H9 (cell line): ENCODE measurements at regions not wholly inside any gene's neighbourhood (a gene's known extent, or its start where the extent isn't known, plus 50 kb on each side); places are given as distances from the start of the nearest gene placed in this dataset.

Experiments used
- DNase-seq: peaks from one replicate; pipeline ENCODE4 v3.0.0-alpha.2; 2017
- H2AFZ ChIP-seq: one replicate; pipeline ENCODE4 v1.6.1; 2013; ENCODE audit warnings: mild to moderate bottlenecking, low read length, control low read depth, moderate library complexity
- H2AK5ac ChIP-seq: 2 replicates; pipeline ENCODE4 v1.6.1; 2013; ENCODE audit warnings: low read length, control low read depth, mixed read lengths; ENCODE audit not compliant: insufficient read length
- H2BK120ac ChIP-seq: one replicate; pipeline ENCODE4 v1.6.1; 2013; ENCODE audit warnings: low read depth, mild to moderate bottlenecking, low read length, control low read depth, inconsistent platforms; ENCODE audit not compliant: poor library complexity, severe bottlenecking
- H2BK12ac ChIP-seq: 2 replicates; pipeline ENCODE4 v1.6.1; 2013; ENCODE audit warnings: low read length, control low read depth, mixed read lengths, low read depth; ENCODE audit not compliant: insufficient read length
- H2BK15ac ChIP-seq: 2 replicates; pipeline ENCODE4 v1.6.1; 2013; ENCODE audit warnings: low read depth, low read length, control low read depth
- H2BK20ac ChIP-seq: one replicate; pipeline ENCODE4 v1.6.1; 2013; ENCODE audit warnings: low read depth, mild to moderate bottlenecking, low read length, control low read depth, inconsistent platforms; ENCODE audit not compliant: poor library complexity, severe bottlenecking
- H2BK5ac ChIP-seq: 2 replicates; pipeline ENCODE4 v1.6.1; 2013; ENCODE audit warnings: low read length, control low read depth, mixed read lengths; ENCODE audit not compliant: insufficient read length
- H3K14ac ChIP-seq: 2 replicates; pipeline ENCODE4 v1.6.1; 2013; ENCODE audit warnings: low read length, control low read depth; ENCODE audit not compliant: insufficient read depth
- H3K18ac ChIP-seq: 2 replicates; pipeline ENCODE4 v1.6.1; 2013; ENCODE audit warnings: low read depth, mild to moderate bottlenecking, mixed read lengths, low read length, control low read depth; ENCODE audit not compliant: insufficient read length
- H3K23ac ChIP-seq: 2 replicates; pipeline ENCODE4 v1.6.1; 2013; ENCODE audit warnings: low read length, control low read depth, mixed read lengths, low read depth; ENCODE audit not compliant: insufficient read length
- H3K23me2 ChIP-seq: 2 replicates; pipeline ENCODE4 v1.6.1; 2013; ENCODE audit warnings: low read depth, mild to moderate bottlenecking, mixed read lengths, low read length, control low read depth; ENCODE audit not compliant: insufficient read length, poor library complexity, severe bottlenecking
- H3K27ac ChIP-seq: 2 replicates; pipeline ENCODE4 v1.5.1; 2013; ENCODE audit warnings: low read length, control low read depth, mixed read lengths, low read depth; ENCODE audit not compliant: insufficient read length
- H3K27me3 ChIP-seq: 2 replicates; pipeline ENCODE4 v1.6.1; 2013; ENCODE audit warnings: low read length, control low read depth, inconsistent platforms; ENCODE audit not compliant: insufficient read depth
- H3K4ac ChIP-seq: 2 replicates; pipeline ENCODE4 v1.6.1; 2013; ENCODE audit warnings: low read depth, mild to moderate bottlenecking, control low read depth, inconsistent platforms, low read length, moderate library complexity
- H3K4me1 ChIP-seq: 2 replicates; pipeline ENCODE4 v1.6.1; 2013; ENCODE audit warnings: low read length, control low read depth, inconsistent platforms; ENCODE audit not compliant: insufficient read depth
- H3K4me2 ChIP-seq: 2 replicates; pipeline ENCODE4 v1.6.1; 2013; ENCODE audit warnings: low read length, control low read depth, mixed read lengths; ENCODE audit not compliant: insufficient read length, insufficient read depth
- H3K56ac ChIP-seq: 2 replicates; pipeline ENCODE4 v1.6.1; 2013; ENCODE audit warnings: low read depth, mild to moderate bottlenecking, mixed read lengths, low read length, control low read depth; ENCODE audit not compliant: insufficient read length
- H3K79me1 ChIP-seq: 2 replicates; pipeline ENCODE4 v1.6.1; 2013; ENCODE audit warnings: low read depth, mild to moderate bottlenecking, moderate library complexity, low read length, control low read depth, inconsistent platforms; ENCODE audit not compliant: insufficient read depth, poor library complexity, severe bottlenecking
- H3K79me2 ChIP-seq: 2 replicates; pipeline ENCODE4 v1.6.1; 2013; ENCODE audit warnings: low read length, control low read depth, inconsistent platforms; ENCODE audit not compliant: insufficient read depth
- H3K9ac ChIP-seq: 2 replicates; pipeline ENCODE4 v1.6.1; 2013; ENCODE audit warnings: low read length, control low read depth, mixed read lengths; ENCODE audit not compliant: insufficient read length; ENCODE audit errors: extremely low read depth
- H3K9me3 ChIP-seq: one replicate; pipeline ENCODE4 v1.6.1; 2013; ENCODE audit warnings: low read depth, low read length, inconsistent platforms; ENCODE audit not compliant: control insufficient read depth
- H3T11ph ChIP-seq: one replicate; pipeline ENCODE4 v1.6.1; 2013; ENCODE audit warnings: mild to moderate bottlenecking, low read length, control low read depth, inconsistent platforms
- H4K20me1 ChIP-seq: one replicate; pipeline ENCODE4 v1.6.1; 2013; ENCODE audit not compliant: control insufficient read depth, insufficient read length, insufficient read depth
- H4K5ac ChIP-seq: 2 replicates; pipeline ENCODE4 v1.6.1; 2013; ENCODE audit warnings: low read depth, mild to moderate bottlenecking, mixed read lengths, low read length, control low read depth; ENCODE audit not compliant: insufficient read length
- H4K8ac ChIP-seq: replicated peaks from 2 replicates; pipeline ENCODE4 v1.6.1; 2013; ENCODE audit warnings: low read length, control low read depth, mixed read lengths, low read depth; ENCODE audit not compliant: insufficient read length
- H4K91ac ChIP-seq: 2 replicates; pipeline ENCODE4 v1.6.1; 2013; ENCODE audit warnings: low read depth, mild to moderate bottlenecking, moderate library complexity, mixed read lengths, low read length, control low read depth; ENCODE audit not compliant: insufficient read length
- H3K27ac Mint-ChIP-seq, 3 experiments: 2 replicates in 2 of 3; 3 replicates in 1 of 3; pipeline ENCODE4 v1.8.0; 2020 to 2021; ENCODE audit warnings: mixed read lengths in 3 of 3, mild to moderate bottlenecking in 1 of 3, moderate library complexity in 1 of 3
- H3K27me3 Mint-ChIP-seq: 2 replicates; pipeline ENCODE4 v1.8.0; 2021; ENCODE audit warnings: low read depth, mild to moderate bottlenecking, moderate library complexity, mixed read lengths
- H3K36me3 Mint-ChIP-seq, 3 experiments: 2 replicates in 2 of 3; 3 replicates in 1 of 3; pipeline ENCODE4 v1.8.0; 2020 to 2021; ENCODE audit warnings: low read depth in 3 of 3, mixed read lengths in 3 of 3; ENCODE audit not compliant: insufficient read depth in 1 of 3
- H3K4me1 Mint-ChIP-seq, 2 experiments: 2 replicates each; pipeline ENCODE4 v1.8.0; 2020; ENCODE audit warnings: mixed read lengths in 2 of 2
- H3K4me3 Mint-ChIP-seq, 2 experiments: 2 replicates in 1 of 2; 3 replicates in 1 of 2; pipeline ENCODE4 v1.8.0; 2020 to 2021; ENCODE audit warnings: mild to moderate bottlenecking in 2 of 2, mixed read lengths in 2 of 2, moderate library complexity in 1 of 2
- H3K9me3 Mint-ChIP-seq, 2 experiments: 2 replicates in 1 of 2; 3 replicates in 1 of 2; pipeline ENCODE4 v1.8.0; 2020; ENCODE audit warnings: mild to moderate bottlenecking in 2 of 2, mixed read lengths in 2 of 2, moderate library complexity in 1 of 2
- WGBS: extraction: QIAGEN DNeasy Blood & Tissue Kit; methylation state at CpG from one replicate; pipeline ENCODE4 v1.1.7; 2013; ENCODE audit warnings: missing lambda C conversion rate, low lambda C conversion rate, mixed read lengths; ENCODE audit not compliant: insufficient read length; ENCODE audit errors: extremely low coverage; 5-methylcytosine and 5-hydroxymethylcytosine counted together
- TF ChIP-seq, protein P1 (sequence below): fragments of 200-600 bp; sonication (generic); conservative IDR thresholded peaks from 3 replicates; pipeline ENCODE4 v1.8.0; 2021; ENCODE audit warnings: antibody characterized with exemption, mild to moderate bottlenecking

DNA sequence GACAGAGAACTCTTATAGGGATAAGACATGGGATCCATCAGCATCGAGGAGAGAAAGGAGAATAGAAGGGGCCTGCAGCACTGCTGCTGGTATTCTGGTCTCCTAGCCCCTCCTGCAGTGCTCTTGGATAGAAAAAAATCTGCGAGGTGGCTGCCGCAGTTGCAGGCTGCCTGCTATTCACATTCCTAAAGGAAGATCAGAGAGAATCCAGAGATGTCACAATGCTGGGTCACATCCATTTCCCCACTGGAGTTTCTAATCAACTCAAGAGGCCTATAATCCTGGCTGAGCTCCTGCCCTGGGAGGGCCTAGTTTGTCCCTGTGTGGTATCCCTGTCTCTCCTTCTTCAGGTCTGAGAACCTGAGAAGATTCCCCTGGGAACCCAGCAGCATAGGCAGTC is 357.8 kb downstream of the MAFB start:
- Histone ChIP-seq H2BK120ac (no peak overlapping the region), H2BK15ac (no peak overlapping the region), H2BK12ac (no peak overlapping the region), H3K14ac (no peak overlapping the region), H3K56ac (no peak overlapping the region), H2AK5ac (no peak overlapping the region), H3T11ph (no peak overlapping the region), H3K23ac (no peak overlapping the region), H3K27ac (no peak overlapping the region), H3K27me3 (no peaks in the 10 kb centered on the region), H3K4me1 (no peaks in the 10 kb centered on the region), H3K4me2 (no peak overlapping the region), H3K9me3 (no peaks in the 10 kb centered on the region), H4K5ac (no peak overlapping the region), H3K4ac (no peak overlapping the region), H4K20me1 (no peaks in the 10 kb centered on the region), H3K79me2 (no peaks in the 10 kb centered on the region), H3K9ac (no peak overlapping the region), H3K79me1 (no peaks in the 10 kb centered on the region), H4K8ac (no peak overlapping the region), H2BK20ac (no peak overlapping the region), H2AFZ (no peak overlapping the region), H4K91ac (no peak overlapping the region), H2BK5ac (no peak overlapping the region), H3K23me2 (no peaks in the 10 kb centered on the region), H3K18ac (no peak overlapping the region)
- TF ChIP-seq, protein P1, sequence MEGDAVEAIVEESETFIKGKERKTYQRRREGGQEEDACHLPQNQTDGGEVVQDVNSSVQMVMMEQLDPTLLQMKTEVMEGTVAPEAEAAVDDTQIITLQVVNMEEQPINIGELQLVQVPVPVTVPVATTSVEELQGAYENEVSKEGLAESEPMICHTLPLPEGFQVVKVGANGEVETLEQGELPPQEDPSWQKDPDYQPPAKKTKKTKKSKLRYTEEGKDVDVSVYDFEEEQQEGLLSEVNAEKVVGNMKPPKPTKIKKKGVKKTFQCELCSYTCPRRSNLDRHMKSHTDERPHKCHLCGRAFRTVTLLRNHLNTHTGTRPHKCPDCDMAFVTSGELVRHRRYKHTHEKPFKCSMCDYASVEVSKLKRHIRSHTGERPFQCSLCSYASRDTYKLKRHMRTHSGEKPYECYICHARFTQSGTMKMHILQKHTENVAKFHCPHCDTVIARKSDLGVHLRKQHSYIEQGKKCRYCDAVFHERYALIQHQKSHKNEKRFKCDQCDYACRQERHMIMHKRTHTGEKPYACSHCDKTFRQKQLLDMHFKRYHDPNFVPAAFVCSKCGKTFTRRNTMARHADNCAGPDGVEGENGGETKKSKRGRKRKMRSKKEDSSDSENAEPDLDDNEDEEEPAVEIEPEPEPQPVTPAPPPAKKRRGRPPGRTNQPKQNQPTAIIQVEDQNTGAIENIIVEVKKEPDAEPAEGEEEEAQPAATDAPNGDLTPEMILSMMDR, result no peak
- Mint-ChIP-seq H3K27ac (no peak overlapping the region), H3K4me1 (no peaks in the 10 kb centered on the region), H3K4me3 (no peak overlapping the region), H3K36me3 (no peaks in the 10 kb centered on the region), H3K9me3 (no peaks in the 10 kb centered on the region), H3K27me3 (peaks cover 6% of the 10 kb centered on the region)
- DNase-seq, result no peak
- whole genome bisulfite sequencing, result no CpG with 5 or more reads among the region's 3 CpGs
